Activated CD4-positive, alpha-beta T cell treated with anti-CD3 and anti-CD28 coated beads, Interleukin-2, amount 50 U/mL, for 4 hours (primary cell): ENCODE measurements at regions not wholly inside any gene's neighbourhood (a gene's known extent, or its start where the extent isn't known, plus 50 kb on each side); places are given as distances from the start of the nearest gene placed in this dataset.

Source experiments
- DNase-seq, 2 experiments: peaks; one replicate each; pipeline ENCODE4 v3.0.0-alpha.2; 2020

DNA sequence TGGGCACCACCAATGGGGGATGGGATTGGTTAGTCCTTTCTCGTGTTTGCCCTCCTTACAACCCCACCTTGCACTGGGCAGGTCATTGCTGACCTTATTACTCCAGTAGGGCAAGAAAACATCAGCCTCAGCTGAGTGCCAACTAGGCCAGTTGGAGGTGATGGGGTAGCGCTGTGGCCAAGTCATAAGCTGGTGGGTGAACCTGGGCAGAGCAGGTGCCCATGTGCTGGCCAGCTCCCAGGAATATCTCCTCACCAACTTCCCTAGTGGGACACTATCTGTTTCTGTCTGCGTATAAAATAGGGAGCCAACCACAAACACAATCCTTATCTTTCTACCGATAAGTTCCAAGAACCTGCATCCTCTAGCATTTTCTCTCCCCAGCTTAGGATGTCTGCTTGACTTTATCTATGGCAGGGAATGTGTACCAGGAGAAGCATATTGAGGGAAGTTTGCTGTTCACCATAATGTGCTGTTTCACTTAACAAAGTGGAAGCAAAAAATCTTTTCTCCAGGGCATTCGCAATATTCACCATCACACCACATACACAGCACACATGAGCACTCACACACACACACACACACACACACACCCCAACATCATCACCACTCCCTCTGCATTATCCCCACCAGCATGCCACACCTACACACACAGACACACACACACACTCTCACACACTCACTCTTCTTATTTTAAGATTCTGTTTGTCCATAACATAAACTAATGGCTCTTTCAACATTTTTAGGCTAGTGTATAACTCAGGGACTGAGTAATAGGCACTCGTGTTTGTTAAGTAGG is 390.0 kb downstream of the ENC1 start:
- no peak for DNase-seq

DNA sequence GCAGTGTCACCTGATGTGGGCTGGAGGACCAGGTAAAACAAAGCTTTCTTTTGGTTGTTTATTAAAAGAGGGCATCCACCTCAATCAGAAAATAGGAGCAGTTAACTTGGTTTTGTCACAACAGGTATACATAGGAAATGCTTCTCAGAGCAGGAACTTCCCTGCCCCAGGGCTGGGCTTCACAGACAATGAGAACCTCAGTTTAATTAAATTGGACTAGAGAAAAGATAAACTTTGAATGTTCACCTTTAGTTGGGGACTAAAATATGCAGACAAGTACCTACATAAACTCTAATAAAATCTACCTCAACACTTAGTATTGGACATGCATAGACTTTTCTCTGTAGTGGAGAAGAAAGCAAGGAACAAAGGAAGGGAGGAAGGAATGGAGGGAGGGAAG is 392.0 kb downstream of the ENC1 start:
- no peak for DNase-seq

DNA sequence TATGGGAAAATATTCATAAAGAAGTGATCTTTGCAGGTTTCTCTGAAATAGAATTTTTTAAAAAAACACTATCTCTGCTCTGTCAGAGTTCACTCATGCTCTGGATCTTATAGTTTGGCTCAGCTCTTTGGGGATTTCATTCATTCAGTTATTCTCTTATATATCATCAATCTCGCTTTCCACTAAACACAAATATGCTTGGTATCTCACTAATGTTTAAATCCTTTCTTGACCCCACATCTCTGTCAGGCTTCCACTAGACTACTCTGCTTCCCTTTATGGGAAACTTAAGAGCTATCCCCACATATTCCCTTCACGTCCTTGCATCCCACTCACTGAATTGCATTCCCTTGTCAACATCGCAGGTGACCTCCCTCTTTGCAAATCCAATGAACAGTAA is 396.1 kb downstream of the ENC1 start:
- DNase-seq: no peak

GRCh38 chr5:74243634-74244033 is 396.9 kb downstream of the ENC1 start:
- DNase-seq: no peak

DNA sequence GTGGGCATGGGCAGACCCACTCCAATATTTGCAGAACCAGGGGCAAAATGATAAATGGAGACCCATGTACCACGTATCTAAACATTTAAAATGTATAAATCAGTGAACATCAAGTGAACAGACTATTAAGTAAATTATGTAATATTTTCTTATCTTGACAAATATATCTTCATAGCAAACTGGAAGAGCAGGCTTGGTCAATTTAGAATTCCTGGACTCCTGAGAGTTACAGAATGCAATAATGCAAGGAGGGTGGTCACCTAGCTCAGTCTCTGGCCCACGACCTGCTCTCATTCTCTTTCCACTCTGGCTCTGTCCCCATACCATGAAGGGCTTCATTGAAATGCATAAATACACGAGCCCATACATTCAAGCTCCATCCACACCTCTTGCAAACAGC is 398.0 kb downstream of the ENC1 start:
- DNase-seq: no peak

- no peak for DNase-seq
Observed at GRCh38 chr5:74241751-74242140, 398.8 kb downstream of the ENC1 start.

DNA sequence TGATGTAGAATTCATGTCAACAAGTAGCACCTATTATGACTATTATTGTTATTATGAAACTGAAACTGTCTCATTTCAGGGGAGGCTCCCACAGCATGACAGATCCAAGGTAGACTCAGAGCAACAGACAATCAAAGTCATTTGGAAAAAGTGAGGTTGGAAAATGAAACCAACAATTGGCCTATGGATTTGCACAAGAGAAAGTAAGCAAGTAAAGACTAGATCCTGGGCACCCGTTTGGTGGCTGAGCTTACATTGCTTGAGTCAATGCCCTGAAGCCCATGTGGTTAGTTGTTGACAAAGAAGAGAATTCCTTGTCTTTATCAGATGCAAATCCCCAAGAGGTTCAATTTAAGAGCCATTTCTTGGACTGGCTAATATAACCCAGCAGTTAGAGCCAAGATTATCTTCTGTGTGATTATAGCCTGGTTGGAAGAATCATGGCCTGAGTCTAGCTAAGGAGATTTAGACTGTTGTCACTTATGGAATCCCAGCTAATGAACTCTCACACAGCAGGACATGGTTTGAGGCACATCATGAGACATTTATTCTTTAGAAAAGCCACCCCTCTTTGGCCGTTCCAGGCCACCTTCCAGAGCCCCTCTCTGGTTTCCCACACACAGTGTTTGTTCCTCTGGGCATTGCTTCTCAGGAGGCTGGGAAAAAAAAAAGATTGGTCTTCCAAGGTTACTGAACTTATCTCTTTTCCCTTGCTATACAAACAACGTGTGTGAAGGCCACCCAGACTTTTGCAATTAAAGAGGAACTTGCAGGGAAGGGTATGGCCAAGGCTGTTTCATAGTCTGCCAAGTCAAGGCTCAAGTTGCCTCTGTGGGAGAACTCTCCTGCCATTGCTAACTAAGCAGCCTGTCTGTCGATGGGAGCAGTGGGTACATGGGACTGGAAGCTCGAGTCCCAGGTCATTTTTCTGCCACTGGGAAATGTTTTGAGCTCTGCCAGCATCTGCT is 399.5 kb downstream of the ENC1 start:
- DNase-seq: no peak

DNA sequence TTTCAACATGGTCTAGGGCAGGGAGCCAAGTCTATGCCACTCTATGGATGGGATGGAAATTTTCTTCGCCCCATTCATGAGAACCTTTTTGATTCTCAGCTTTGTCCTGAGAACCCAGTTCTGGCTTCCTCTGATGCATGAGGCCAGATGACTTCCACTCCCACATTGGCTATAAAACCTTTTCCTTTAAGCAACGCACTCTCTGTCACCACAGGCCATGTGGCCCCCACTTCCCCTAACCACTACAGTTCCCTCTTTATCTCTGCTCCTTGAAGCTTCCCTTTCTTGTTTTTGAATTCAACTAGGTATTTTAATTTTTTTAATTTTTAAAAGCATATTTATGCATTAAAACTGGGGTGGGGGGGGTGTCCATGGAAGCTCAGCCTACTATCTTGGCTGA is 401.3 kb downstream of the ENC1 start:
- DNase-seq: no peak

DNA sequence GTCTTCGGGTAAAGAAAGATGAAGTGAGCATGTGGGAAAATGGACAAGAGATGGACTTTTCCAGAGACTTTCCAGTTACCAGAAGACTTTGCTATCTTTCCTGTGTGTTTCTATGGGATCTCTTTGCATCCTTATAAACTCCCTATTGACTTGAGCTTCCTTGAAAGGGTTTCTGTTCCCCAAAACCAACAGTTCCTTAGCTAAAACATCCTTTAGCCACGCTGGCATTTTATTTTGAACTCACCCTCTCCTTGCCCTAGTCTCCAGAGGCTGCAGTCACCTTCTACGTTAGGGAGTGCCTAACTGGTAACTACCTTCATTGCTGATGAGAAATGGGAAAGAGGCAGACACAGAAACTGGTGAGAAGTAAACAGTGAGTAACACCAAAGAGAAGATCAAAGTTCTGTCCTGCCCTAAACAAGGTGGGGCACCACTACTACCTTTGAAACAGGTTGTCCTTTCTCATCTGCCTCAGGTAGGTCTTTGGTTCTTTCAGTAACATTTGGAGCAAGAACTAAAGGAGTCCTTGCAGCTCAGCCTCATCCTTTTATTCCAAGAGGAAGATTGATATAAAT is 402.9 kb downstream of the ENC1 start:
- no peak for DNase-seq

DNA sequence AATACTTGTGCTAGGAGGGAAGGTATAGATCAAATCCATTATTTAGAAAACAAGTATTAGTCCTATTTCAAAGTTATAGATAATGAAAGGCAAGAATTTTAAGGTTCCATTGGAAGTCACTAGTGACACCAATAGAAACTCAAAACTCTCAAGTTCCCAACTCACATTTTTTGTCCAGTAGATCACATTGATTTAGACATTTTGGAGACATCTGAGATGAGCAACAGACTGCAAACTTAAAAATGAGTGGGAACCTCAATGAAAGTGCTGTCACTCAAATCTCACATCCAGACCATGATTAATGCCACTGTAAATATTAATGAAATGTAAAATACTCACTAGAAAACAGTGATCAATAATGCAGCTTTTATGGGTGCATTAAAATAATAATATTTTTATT is 405.0 kb downstream of the ENC1 start:
- DNase-seq: no peak

DNA sequence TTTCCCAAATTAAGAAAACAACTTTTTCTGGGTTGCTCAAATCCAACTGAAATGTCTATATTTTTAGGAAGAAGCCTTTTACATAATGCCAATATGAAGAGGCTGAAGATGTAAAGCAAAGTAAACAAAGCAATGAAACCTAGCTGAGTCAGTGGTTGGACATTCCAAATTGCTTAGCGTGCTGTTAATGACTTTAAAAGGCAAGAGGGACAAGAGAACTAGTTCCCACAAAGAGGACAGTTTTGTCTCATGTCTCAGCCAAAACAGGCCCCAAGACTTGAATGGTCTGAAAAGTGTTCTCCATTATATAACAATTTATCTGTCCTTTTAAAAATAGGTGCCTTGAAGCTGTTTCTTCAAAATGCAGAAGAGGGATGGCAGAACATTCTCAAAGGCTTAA is 407.0 kb downstream of the ENC1 start:
- DNase-seq: no peak

GRCh38 chr5:74233091-74233490 is 407.4 kb downstream of the ENC1 start:
- DNase-seq: no peak

GRCh38 chr5:74232276-74232675 is 408.3 kb downstream of the ENC1 start:
- no peak for DNase-seq

DNA sequence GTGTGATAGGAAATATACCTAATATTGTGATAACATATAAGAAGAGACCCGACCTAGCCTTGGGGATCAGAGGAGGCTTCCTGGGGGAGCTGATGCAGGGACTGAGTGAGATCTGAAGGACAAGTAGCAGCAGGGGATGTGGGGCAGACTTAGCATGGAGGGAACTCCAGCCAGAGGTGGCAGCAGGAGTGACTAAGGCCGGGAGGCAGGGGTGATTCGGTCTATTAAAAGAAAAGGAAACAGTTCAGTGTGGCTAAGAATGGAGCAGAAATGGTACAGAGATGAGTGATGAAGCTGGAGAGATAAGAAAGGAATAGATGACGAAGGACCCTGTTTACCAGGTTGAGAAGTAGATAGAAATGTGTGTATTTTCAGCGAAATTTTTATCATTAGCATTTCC is 408.8 kb downstream of the ENC1 start:
- no peak for DNase-seq

DNA sequence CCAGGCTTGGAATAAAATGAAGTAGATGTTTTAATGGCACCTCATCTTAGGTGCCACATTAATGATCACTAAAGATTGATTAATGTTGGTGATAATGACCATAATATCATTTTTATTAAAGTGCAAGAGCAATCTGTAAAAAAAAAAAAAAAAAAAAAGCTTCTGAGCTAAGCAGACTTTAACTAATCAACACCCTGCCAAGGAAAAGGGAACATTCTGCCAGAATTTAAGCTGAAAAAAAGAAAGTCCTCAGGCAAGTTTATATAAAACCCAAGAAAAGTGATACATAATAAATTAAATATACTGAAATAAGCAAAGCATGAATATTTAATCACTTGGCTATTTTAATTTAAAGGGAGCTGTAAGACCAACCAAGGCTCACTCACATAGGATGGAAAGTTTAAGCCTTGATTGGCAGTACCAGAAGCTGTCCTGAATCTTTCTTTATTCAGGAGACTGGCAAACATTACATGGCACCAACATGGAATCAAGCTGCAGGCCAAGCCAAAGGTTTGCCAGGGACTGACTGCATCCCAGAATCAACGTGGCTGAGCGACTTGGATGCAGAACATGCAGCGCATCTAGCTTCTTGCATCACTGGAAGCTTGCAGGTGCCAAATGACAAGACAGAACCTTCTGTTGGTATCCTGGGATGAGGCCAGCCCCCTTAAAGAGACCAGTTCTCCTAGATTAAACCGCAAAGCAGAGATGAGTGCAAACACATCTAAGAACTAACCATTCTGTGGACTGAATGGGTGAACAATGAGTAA is 413.6 kb downstream of the ENC1 start:
- DNase-seq: no peak

DNA sequence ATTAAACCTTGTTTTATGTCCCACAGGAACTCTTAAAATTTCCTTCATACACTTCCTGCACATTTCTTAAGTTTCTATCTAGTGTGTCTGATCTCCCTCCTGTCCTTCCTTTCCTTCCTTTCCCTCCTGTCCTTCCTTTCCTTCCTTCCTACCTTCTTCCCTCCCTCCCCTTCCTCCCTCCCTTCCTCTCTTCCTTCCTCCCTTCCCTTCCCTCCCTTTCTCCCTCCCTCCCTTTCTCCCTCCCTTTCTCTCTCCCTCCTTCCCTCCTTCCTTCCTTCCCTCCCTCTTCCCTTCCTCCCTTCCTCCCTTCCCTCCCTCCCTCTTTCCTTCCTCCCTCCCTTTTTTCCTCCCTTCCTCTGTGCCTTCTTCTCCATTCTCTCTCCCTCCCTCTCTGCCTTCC is 414.9 kb downstream of the ENC1 start:
- DNase-seq: no peak

GRCh38 chr5:74224331-74224730 is 416.2 kb downstream of the ENC1 start:
- DNase-seq: no peak

- no peak for DNase-seq
Observed at GRCh38 chr5:74222806-74223205, 417.7 kb downstream of the ENC1 start.

GRCh38 chr5:74221413-74221812 is 419.1 kb downstream of the ENC1 start:
- DNase-seq: no peak

- no peak for DNase-seq
Observed at GRCh38 chr5:74216012-74216411, 424.5 kb downstream of the ENC1 start.

DNA sequence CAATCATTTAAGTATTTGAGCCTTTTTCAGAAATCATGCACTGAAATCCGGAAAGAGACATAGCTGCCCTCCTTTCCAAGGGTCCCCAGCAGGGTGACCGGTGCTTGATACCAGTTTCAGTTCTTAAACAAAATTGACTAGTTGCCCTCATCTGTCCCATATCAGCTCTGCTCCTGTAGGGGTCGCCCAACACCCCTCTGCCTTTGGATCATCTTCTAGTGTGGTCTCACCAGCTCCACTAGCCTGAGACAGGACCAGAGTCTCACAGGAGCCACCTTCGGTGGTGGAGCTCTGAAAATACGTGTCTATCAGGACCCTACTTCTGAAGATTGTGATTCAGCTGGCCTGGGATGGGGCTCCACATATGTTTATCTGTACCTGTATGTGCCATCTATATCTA is 428.2 kb downstream of the ENC1 start:
- DNase-seq: no peak

DNA sequence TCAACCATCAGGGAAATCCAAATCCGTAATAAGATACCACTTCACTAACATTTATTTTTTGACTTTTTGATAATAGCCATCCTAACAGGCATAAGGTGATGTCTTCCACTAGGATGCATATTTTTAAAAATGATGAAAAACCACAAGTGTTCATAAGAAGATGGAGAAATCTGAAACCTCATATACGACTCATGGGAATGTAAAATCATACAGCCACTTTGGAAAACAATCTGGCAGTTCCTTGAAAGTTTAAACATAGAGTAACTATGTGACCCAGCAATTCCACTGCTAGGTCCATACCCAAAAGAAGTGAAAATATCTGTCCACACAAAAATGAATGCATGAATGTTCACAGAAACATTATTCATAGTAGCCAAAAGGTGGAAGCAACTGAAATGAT is 431.0 kb downstream of the ENC1 start:
- DNase-seq: no peak
